ENCODE measurements at regions not wholly inside any gene's neighbourhood (a gene's known extent, or its start where the extent isn't known, plus 50 kb on each side); places are given as distances from the start of the nearest gene placed in this dataset.

DNA sequence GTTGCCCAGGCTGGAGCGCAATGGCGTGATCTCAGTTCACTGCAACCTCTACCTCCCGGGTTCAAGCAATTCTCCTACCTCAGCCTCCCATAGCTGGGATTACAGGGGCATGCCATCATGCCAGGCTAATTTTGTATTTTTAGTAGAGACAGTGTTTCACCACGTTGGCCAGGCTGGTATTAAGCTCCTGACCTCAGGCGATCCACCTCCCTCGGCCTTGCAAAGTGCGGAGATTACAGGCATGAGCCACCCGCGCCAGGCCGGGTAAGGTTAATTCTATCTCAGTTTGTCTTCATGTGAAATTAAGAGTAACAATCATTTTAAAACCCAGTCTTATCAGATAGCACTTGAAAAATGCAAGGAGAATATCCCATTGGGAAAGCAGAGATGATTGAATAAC lies 1681.7 kb upstream of the DDX18 start:
- H2AFZ ChIP-seq (ENCODE audit: control insufficient read depth, low read length): no peak overlapping the region
- no peaks in the 10 kb centered on the region for H4K20me1 ChIP-seq (ENCODE audit: control insufficient read depth, extremely low read depth, insufficient read depth, low read length)
- no peak for FAIRE-seq
- dilution Hi-C loops (cut with MboI; ENCODE audit: extremely low pct_ligation_motif_present, low sequenced_read_pairs): no loop called here
- H3K4me3 ChIP-seq (ENCODE audit: control insufficient read depth in 2 of 3, extremely low read depth in 1 of 3, insufficient read depth in 2 of 3, low read depth in 1 of 3, low read length in 3 of 3): no peak overlapping the region
- TF ChIP-seq EZH2 (IDR thresholded peaks at IDR 0.05; ENCODE audit: low read length): no peak
- TF ChIP-seq, protein P1, sequence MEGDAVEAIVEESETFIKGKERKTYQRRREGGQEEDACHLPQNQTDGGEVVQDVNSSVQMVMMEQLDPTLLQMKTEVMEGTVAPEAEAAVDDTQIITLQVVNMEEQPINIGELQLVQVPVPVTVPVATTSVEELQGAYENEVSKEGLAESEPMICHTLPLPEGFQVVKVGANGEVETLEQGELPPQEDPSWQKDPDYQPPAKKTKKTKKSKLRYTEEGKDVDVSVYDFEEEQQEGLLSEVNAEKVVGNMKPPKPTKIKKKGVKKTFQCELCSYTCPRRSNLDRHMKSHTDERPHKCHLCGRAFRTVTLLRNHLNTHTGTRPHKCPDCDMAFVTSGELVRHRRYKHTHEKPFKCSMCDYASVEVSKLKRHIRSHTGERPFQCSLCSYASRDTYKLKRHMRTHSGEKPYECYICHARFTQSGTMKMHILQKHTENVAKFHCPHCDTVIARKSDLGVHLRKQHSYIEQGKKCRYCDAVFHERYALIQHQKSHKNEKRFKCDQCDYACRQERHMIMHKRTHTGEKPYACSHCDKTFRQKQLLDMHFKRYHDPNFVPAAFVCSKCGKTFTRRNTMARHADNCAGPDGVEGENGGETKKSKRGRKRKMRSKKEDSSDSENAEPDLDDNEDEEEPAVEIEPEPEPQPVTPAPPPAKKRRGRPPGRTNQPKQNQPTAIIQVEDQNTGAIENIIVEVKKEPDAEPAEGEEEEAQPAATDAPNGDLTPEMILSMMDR (optimal IDR thresholded peaks at IDR 0.05 in 1 of 3, IDR thresholded peaks at IDR 0.05 in 1 of 3, conservative IDR thresholded peaks at IDR 0.05 in 1 of 3; ENCODE audit: extremely low read depth in 1 of 3, insufficient read depth in 2 of 3, low read length in 3 of 3): no peak
- H3K9me1 ChIP-seq (ENCODE audit: control insufficient read depth, extremely low read depth, insufficient read depth, low read length): no peaks in the 10 kb centered on the region
- no peaks in the 10 kb centered on the region for H3K36me3 ChIP-seq (ENCODE audit: control insufficient read depth in 2 of 2, extremely low read depth in 1 of 2, insufficient read depth in 2 of 2, low read length in 2 of 2)
- no peak overlapping the region for H3K9ac ChIP-seq (ENCODE audit: control insufficient read depth, extremely low read depth, insufficient read depth, low read length)
- no peak overlapping the region for H3K27ac ChIP-seq (ENCODE audit: control insufficient read depth, insufficient read depth, low read length)
- H3K4me1 ChIP-seq (ENCODE audit: control insufficient read depth, extremely low read depth, insufficient read depth, low read length): no peaks in the 10 kb centered on the region
- no peaks in the 10 kb centered on the region for H3K9me3 ChIP-seq (ENCODE audit: control insufficient read depth, low read depth, low read length)
- no peaks in the 10 kb centered on the region for H3K79me2 ChIP-seq (ENCODE audit: control insufficient read depth, insufficient read depth, low read length)
- no peaks in the 10 kb centered on the region for H3K27me3 ChIP-seq (ENCODE audit: control insufficient read depth, extremely low read depth, insufficient read depth, low read length)
- DNase-seq (ENCODE audit: low read depth, low spot score): no peak
- no peak overlapping the region for H3K4me2 ChIP-seq (ENCODE audit: control insufficient read depth, extremely low read depth, insufficient read depth, low read depth, low read length)

DNA sequence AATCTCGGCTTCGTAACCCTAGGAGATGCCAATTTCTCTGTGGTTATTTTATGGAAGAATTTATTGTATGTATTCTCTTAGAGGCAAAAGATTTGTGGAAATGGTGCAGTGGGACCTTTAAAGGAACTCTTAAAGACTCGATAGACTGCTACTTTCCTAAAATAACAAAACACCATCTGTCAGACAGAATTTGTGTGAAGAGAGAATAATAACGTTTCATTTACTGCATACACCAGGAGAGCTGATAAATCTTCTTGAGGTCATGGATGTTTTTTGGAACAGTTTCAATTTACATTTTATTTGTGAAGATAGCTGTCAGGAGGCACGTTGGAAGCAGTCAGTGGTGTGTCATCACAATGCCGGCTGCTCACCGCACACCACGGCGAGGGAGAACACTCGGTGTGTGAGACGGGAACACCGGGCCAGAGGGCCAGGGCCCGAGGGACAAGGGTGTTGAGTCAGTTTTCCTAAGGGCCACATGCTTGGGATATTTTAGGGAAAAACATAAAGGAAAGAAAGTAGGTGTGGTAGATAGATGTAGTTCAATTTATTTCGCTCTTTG lies 1681.0 kb upstream of the DDX18 start:
- no peak for FAIRE-seq
- H4K20me1 ChIP-seq (ENCODE audit: control insufficient read depth, extremely low read depth, insufficient read depth, low read length): no peaks in the 10 kb centered on the region
- no peaks in the 10 kb centered on the region for H3K36me3 ChIP-seq (ENCODE audit: control insufficient read depth in 2 of 2, extremely low read depth in 1 of 2, insufficient read depth in 2 of 2, low read length in 2 of 2)
- no peak overlapping the region for H3K4me3 ChIP-seq (ENCODE audit: control insufficient read depth in 2 of 3, extremely low read depth in 1 of 3, insufficient read depth in 2 of 3, low read depth in 1 of 3, low read length in 3 of 3)
- no peaks in the 10 kb centered on the region for H3K9me3 ChIP-seq (ENCODE audit: control insufficient read depth, low read depth, low read length)
- no peaks in the 10 kb centered on the region for H3K79me2 ChIP-seq (ENCODE audit: control insufficient read depth, insufficient read depth, low read length)
- dilution Hi-C loops (cut with MboI; ENCODE audit: extremely low pct_ligation_motif_present, low sequenced_read_pairs): no loop called here
- no peak overlapping the region for H3K9ac ChIP-seq (ENCODE audit: control insufficient read depth, extremely low read depth, insufficient read depth, low read length)
- H3K9me1 ChIP-seq (ENCODE audit: control insufficient read depth, extremely low read depth, insufficient read depth, low read length): no peaks in the 10 kb centered on the region
- no peaks in the 10 kb centered on the region for H3K27me3 ChIP-seq (ENCODE audit: control insufficient read depth, extremely low read depth, insufficient read depth, low read length)
- no peaks in the 10 kb centered on the region for H3K4me1 ChIP-seq (ENCODE audit: control insufficient read depth, extremely low read depth, insufficient read depth, low read length)
- no peak overlapping the region for H2AFZ ChIP-seq (ENCODE audit: control insufficient read depth, low read length)
- no peak overlapping the region for H3K4me2 ChIP-seq (ENCODE audit: control insufficient read depth, extremely low read depth, insufficient read depth, low read depth, low read length)
- no peak for DNase-seq (ENCODE audit: low read depth, low spot score)
- TF ChIP-seq, protein P1 (optimal IDR thresholded peaks at IDR 0.05 in 1 of 3, IDR thresholded peaks at IDR 0.05 in 1 of 3, conservative IDR thresholded peaks at IDR 0.05 in 1 of 3; ENCODE audit: extremely low read depth in 1 of 3, insufficient read depth in 2 of 3, low read length in 3 of 3): no peak
- TF ChIP-seq EZH2 (IDR thresholded peaks at IDR 0.05; ENCODE audit: low read length): no peak
- H3K27ac ChIP-seq (ENCODE audit: control insufficient read depth, insufficient read depth, low read length): no peak overlapping the region
